ENCODE measurements at regions not wholly inside any gene's neighbourhood (a gene's known extent, or its start where the extent isn't known, plus 50 kb on each side); places are given as distances from the start of the nearest gene placed in this dataset.

DNA sequence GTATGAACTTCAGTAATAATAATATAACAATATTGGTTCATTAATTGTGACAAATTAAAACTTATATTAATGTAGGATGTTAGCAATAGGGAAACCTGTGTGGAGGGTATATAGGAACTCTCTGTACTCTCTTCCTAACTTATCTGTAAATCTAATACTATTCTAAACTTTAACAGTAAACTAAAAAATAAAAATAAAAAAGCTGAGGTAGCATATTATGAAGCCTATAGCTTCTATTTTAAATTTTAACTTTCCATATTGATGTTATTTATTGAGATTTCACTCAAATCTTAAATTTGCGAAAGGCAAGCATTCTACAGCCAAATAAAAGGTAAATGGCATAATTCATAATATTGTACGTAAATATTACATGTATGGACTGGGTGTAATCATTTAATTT is 326.4 kb downstream of the MEI4 start:
- Histone ChIP-seq H3K36me3 (ENCODE audit: low read depth) (no peaks in the 10 kb centered on the region), H3K27me3 (ENCODE audit: insufficient read depth, poor library complexity, severe bottlenecking) (no peaks in the 10 kb centered on the region), H3K4me3 (ENCODE audit: severe bottlenecking) (no peak overlapping the region), H3K4me1 (ENCODE audit: insufficient read depth, poor library complexity, severe bottlenecking) (no peaks in the 10 kb centered on the region), H3K27ac (ENCODE audit: poor library complexity, severe bottlenecking) (no peak overlapping the region), H3K9me3 (ENCODE audit: severe bottlenecking) (no peaks in the 10 kb centered on the region)
- no peak for ATAC-seq (ENCODE audit: low read depth)
- TF ChIP-seq, protein P1, sequence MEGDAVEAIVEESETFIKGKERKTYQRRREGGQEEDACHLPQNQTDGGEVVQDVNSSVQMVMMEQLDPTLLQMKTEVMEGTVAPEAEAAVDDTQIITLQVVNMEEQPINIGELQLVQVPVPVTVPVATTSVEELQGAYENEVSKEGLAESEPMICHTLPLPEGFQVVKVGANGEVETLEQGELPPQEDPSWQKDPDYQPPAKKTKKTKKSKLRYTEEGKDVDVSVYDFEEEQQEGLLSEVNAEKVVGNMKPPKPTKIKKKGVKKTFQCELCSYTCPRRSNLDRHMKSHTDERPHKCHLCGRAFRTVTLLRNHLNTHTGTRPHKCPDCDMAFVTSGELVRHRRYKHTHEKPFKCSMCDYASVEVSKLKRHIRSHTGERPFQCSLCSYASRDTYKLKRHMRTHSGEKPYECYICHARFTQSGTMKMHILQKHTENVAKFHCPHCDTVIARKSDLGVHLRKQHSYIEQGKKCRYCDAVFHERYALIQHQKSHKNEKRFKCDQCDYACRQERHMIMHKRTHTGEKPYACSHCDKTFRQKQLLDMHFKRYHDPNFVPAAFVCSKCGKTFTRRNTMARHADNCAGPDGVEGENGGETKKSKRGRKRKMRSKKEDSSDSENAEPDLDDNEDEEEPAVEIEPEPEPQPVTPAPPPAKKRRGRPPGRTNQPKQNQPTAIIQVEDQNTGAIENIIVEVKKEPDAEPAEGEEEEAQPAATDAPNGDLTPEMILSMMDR (IDR thresholded peaks at IDR 0.05; ENCODE audit: poor library complexity, severe bottlenecking): no peak
- no peak for DNase-seq (ENCODE audit: low spot score)

DNA sequence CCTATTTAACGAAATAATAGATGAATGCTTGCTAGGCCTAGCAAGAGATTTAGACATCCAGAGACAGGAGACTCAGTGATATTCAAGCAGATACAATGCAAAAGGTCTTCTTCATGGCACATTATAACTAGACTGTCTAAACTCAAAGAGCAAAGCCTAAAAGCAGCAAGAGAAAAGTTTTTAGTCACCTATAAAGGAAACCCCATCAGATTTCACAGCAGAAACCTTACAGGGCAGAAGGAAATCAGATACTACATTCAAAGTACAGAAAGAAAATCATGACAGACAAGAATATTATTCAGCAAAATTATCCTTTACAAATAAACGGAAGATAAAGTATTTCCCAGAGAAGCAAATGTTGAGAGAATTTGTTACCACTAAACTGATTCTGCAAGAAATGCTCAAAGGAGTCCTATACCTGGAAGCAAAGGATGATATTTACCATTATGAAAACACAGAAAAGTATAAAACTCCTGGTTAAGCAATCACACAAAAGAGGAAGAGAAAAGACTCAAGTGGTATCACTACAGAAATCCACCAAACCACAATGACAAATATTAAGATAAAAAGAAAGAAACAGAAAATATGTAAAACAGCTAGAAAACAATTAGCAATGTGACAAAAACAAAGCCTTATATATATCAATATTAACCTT is 333.7 kb downstream of the MEI4 start:
- Histone ChIP-seq H3K9me3 (ENCODE audit: severe bottlenecking) (no peaks in the 10 kb centered on the region), H3K27ac (ENCODE audit: poor library complexity, severe bottlenecking) (no peak overlapping the region), H3K27me3 (ENCODE audit: insufficient read depth, poor library complexity, severe bottlenecking) (no peaks in the 10 kb centered on the region), H3K36me3 (ENCODE audit: low read depth) (no peaks in the 10 kb centered on the region), H3K4me3 (ENCODE audit: severe bottlenecking) (no peak overlapping the region), H3K4me1 (ENCODE audit: insufficient read depth, poor library complexity, severe bottlenecking) (no peaks in the 10 kb centered on the region)
- TF ChIP-seq, protein P1 (IDR thresholded peaks at IDR 0.05; ENCODE audit: poor library complexity, severe bottlenecking): no peak
- ATAC-seq (ENCODE audit: low read depth): no peak
- no peak for DNase-seq (ENCODE audit: low spot score)

DNA sequence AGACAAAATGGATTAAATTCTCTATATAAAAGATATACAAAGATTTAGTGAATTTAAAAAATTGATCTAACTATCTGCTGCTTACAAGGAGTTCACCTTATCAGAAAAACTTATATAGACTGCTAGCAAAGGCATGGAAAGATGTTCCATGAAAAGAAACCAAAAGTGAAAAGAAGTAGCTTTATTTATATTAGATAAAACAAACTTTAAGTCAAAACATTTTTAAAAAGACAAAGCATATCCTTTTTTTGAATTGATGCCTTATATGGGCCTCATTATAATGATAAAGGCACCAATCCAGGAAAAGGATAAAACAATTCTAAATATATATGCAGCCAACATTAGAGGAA is 334.2 kb downstream of the MEI4 start:
- no peak for ATAC-seq (ENCODE audit: low read depth)
- Histone ChIP-seq H3K27ac (ENCODE audit: poor library complexity, severe bottlenecking) (no peak overlapping the region), H3K4me3 (ENCODE audit: severe bottlenecking) (no peak overlapping the region), H3K9me3 (ENCODE audit: severe bottlenecking) (no peaks in the 10 kb centered on the region), H3K36me3 (ENCODE audit: low read depth) (no peaks in the 10 kb centered on the region), H3K27me3 (ENCODE audit: insufficient read depth, poor library complexity, severe bottlenecking) (no peaks in the 10 kb centered on the region), H3K4me1 (ENCODE audit: insufficient read depth, poor library complexity, severe bottlenecking) (no peaks in the 10 kb centered on the region)
- TF ChIP-seq, protein P1 (IDR thresholded peaks at IDR 0.05; ENCODE audit: poor library complexity, severe bottlenecking): no peak
- DNase-seq (ENCODE audit: low spot score): no peak

DNA sequence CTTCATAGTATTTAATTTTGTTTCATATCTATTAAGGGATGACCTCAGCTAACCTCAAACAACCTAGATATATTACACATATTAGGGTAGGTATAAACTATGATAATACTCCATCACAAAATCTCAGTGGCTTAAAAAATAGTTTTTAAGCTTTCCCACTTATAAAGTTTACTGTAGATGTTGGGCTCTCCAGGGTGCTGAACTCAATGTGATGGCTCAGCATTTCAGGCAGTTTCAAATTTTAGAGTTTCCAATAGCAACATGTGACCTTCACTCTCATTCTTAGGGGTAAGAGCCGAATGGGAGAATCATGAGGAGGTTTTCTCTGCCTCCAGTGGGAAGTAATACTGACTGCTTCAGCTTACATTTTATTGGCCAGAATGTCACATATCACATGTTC is 357.3 kb downstream of the MEI4 start:
- DNase-seq (ENCODE audit: low spot score) (no peak), ATAC-seq (ENCODE audit: low read depth) (no peak)
- Histone ChIP-seq H3K4me1 (ENCODE audit: insufficient read depth, poor library complexity, severe bottlenecking) (no peaks in the 10 kb centered on the region), H3K27me3 (ENCODE audit: insufficient read depth, poor library complexity, severe bottlenecking) (no peaks in the 10 kb centered on the region), H3K36me3 (ENCODE audit: low read depth) (no peaks in the 10 kb centered on the region), H3K4me3 (ENCODE audit: severe bottlenecking) (no peak overlapping the region), H3K9me3 (ENCODE audit: severe bottlenecking) (no peaks in the 10 kb centered on the region), H3K27ac (ENCODE audit: poor library complexity, severe bottlenecking) (no peak overlapping the region)
- TF ChIP-seq, protein P1 (IDR thresholded peaks at IDR 0.05; ENCODE audit: poor library complexity, severe bottlenecking): no peak

DNA sequence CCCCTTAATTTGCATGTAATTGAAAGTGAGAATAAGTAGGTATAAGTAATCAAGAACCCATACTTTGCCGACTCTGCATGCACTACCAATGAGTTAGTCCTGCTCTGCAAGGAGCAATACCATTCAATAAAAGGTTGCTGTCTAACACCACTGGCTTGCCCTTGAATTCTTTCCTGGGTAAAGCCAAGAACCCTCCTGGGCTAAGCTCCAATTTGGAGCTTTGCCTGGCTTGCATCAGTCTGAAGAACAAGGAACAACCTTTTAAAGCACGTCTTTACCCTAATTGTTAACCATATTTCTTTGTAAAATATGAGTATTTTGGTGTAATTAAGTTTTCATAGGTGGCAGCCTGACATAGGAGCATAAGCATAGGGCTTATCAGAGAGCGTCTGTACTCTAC is 367.7 kb downstream of the MEI4 start:
- no peaks in the 10 kb centered on the region for H3K4me1 ChIP-seq (ENCODE audit: insufficient read depth, poor library complexity, severe bottlenecking)
- ATAC-seq (ENCODE audit: low read depth): no peak
- H3K36me3 ChIP-seq (ENCODE audit: low read depth): no peaks in the 10 kb centered on the region
- H3K4me3 ChIP-seq (ENCODE audit: severe bottlenecking): no peak overlapping the region
- no peaks in the 10 kb centered on the region for H3K27me3 ChIP-seq (ENCODE audit: insufficient read depth, poor library complexity, severe bottlenecking)
- H3K27ac ChIP-seq (ENCODE audit: poor library complexity, severe bottlenecking): no peak overlapping the region
- TF ChIP-seq, protein P1 (IDR thresholded peaks at IDR 0.05; ENCODE audit: poor library complexity, severe bottlenecking): no peak
- no peaks in the 10 kb centered on the region for H3K9me3 ChIP-seq (ENCODE audit: severe bottlenecking)
- DNase-seq (ENCODE audit: low spot score): no peak

Data from RWPE2 (cell line).